ENCODE measurements at regions not wholly inside any gene's neighbourhood (a gene's known extent, or its start where the extent isn't known, plus 50 kb on each side); places are given as distances from the start of the nearest gene placed in this dataset.

DNA sequence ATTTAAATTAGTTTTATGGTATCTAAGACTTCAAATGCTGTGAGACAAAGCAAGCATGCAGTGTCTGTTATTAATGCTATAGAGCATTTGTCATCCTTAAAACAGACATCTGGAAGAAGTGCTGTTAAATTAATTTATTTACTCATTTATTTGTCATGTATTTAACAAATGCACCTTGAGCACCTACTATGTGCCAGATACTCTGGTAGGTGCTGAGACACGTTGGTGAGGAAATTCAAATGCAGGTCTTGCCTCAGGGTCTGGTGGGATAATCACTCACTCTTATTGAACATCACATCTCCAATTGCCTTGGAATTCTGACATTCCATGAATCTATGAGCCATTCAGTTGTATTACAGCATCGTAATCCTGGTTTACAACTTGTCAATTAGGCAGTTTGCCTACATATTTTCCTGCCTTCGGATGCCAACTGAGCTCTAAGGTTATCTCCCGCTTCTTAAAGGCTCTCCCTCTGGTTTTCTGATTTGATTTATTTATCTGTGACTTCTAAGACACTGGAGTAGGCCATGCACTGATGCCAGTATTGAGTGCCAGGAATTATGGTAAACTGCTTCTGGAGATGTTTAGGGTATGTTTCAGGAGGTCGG lies 56.0 kb upstream of the RPS23 start:
- Histone ChIP-seq H2AFZ (ENCODE audit: low read length) (no peak overlapping the region), H3K27me3 (ENCODE audit: insufficient read depth, low read length, poor library complexity, severe bottlenecking) (no peaks in the 10 kb centered on the region), H3K9ac (ENCODE audit: low read depth, low read length, poor library complexity, severe bottlenecking) (no peak overlapping the region), H3K4me1 (ENCODE audit: insufficient read depth, low read length, poor library complexity, severe bottlenecking) (peaks cover 10% of the 10 kb centered on the region), H3K9me2 (replicated peaks; ENCODE audit: low read depth, low read length) (no peaks in the 10 kb centered on the region), H3K79me2 (ENCODE audit: insufficient read depth, low read length) (no peaks in the 10 kb centered on the region), H3K9me3 (ENCODE audit: insufficient read depth, low read depth, low read length) (no peaks in the 10 kb centered on the region), H3F3A (ENCODE audit: low read depth) (no peaks in the 10 kb centered on the region), H3K36me3 (ENCODE audit: insufficient read depth, low read length) (no peaks in the 10 kb centered on the region), H3K4me3 (ENCODE audit: low read length, poor library complexity, severe bottlenecking) (no peak overlapping the region), H4K20me1 (ENCODE audit: insufficient read depth, low read length, poor library complexity, severe bottlenecking) (no peaks in the 10 kb centered on the region), H3K4me2 (ENCODE audit: low read depth, low read length, poor library complexity, severe bottlenecking) (no peak overlapping the region)
- no peak for TF ChIP-seq EZH2phosphoT487 (IDR thresholded peaks at IDR 0.05; ENCODE audit: borderline replicate concordance)
- TF ChIP-seq, protein P1, sequence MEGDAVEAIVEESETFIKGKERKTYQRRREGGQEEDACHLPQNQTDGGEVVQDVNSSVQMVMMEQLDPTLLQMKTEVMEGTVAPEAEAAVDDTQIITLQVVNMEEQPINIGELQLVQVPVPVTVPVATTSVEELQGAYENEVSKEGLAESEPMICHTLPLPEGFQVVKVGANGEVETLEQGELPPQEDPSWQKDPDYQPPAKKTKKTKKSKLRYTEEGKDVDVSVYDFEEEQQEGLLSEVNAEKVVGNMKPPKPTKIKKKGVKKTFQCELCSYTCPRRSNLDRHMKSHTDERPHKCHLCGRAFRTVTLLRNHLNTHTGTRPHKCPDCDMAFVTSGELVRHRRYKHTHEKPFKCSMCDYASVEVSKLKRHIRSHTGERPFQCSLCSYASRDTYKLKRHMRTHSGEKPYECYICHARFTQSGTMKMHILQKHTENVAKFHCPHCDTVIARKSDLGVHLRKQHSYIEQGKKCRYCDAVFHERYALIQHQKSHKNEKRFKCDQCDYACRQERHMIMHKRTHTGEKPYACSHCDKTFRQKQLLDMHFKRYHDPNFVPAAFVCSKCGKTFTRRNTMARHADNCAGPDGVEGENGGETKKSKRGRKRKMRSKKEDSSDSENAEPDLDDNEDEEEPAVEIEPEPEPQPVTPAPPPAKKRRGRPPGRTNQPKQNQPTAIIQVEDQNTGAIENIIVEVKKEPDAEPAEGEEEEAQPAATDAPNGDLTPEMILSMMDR (conservative IDR thresholded peaks at IDR 0.05; ENCODE audit: low read length): no peak

- Histone ChIP-seq H3K4me2 (ENCODE audit: low read depth, low read length, poor library complexity, severe bottlenecking) (no peak overlapping the region), H3K9me3 (ENCODE audit: insufficient read depth, low read depth, low read length) (no peaks in the 10 kb centered on the region), H3K9ac (ENCODE audit: low read depth, low read length, poor library complexity, severe bottlenecking) (no peak overlapping the region), H3K27me3 (ENCODE audit: insufficient read depth, low read length, poor library complexity, severe bottlenecking) (no peaks in the 10 kb centered on the region), H3F3A (ENCODE audit: low read depth) (no peaks in the 10 kb centered on the region), H3K4me3 (ENCODE audit: low read length, poor library complexity, severe bottlenecking) (no peak overlapping the region), H3K36me3 (ENCODE audit: insufficient read depth, low read length) (no peaks in the 10 kb centered on the region), H2AFZ (ENCODE audit: low read length) (no peak overlapping the region), H3K9me2 (replicated peaks; ENCODE audit: low read depth, low read length) (no peaks in the 10 kb centered on the region), H4K20me1 (ENCODE audit: insufficient read depth, low read length, poor library complexity, severe bottlenecking) (no peaks in the 10 kb centered on the region), H3K79me2 (ENCODE audit: insufficient read depth, low read length) (no peaks in the 10 kb centered on the region), H3K4me1 (ENCODE audit: insufficient read depth, low read length, poor library complexity, severe bottlenecking) (peaks cover 10% of the 10 kb centered on the region)
- TF ChIP-seq EZH2phosphoT487 (IDR thresholded peaks at IDR 0.05; ENCODE audit: borderline replicate concordance): no peak
- TF ChIP-seq, protein P1 (conservative IDR thresholded peaks at IDR 0.05; ENCODE audit: low read length): no peak
Observed at GRCh38 chr5:82332886-82333615, 54.9 kb upstream of the RPS23 start.

DNA sequence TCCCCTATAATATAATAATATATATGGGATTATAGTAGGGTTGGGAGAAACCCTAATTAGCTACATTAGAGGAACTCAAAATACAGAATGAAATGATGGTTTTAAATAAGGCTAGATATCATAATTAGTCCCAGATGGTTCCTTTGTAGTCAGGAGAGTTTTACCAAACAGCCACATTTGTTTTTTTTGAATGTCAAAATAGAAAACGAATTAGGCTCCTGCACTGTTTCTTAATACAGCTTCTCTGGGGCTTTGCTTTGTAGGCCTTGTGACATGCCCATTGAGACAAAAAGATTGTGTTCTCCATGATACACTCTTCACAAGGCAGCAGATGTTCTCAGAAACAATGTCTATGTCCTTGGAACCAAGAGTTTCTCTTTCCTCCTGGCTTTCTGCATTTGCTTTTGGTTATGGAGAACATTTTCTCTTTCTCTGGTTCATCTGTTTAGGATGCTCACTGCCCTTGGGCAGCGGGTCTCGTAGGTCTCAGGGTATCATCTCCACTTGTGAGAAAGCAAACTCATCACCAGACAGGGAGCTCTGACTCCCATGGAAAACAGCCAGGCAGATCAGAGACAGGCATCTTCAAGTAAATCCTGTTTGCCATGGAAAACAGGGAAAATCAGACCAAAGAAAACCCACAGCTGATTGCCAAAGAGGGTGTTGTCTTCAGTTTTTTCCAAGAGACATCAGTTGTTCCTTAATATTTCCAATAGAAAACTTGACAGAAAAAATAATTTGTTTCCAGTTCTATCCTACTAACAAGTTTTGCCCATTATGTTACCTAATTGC lies 54.1 kb upstream of the RPS23 start:
- no peaks in the 10 kb centered on the region for H3K9me3 ChIP-seq (ENCODE audit: insufficient read depth, low read depth, low read length)
- no peak overlapping the region for H3K4me2 ChIP-seq (ENCODE audit: low read depth, low read length, poor library complexity, severe bottlenecking)
- H2AFZ ChIP-seq (ENCODE audit: low read length): no peak overlapping the region
- H3K4me3 ChIP-seq (ENCODE audit: low read length, poor library complexity, severe bottlenecking): no peak overlapping the region
- H3K4me1 ChIP-seq (ENCODE audit: insufficient read depth, low read length, poor library complexity, severe bottlenecking): peaks cover 10% of the 10 kb centered on the region
- TF ChIP-seq, protein P1 (conservative IDR thresholded peaks at IDR 0.05; ENCODE audit: low read length): no peak
- TF ChIP-seq EZH2phosphoT487 (IDR thresholded peaks at IDR 0.05; ENCODE audit: borderline replicate concordance): no peak
- H3F3A ChIP-seq (ENCODE audit: low read depth): no peaks in the 10 kb centered on the region
- no peaks in the 10 kb centered on the region for H4K20me1 ChIP-seq (ENCODE audit: insufficient read depth, low read length, poor library complexity, severe bottlenecking)
- H3K9ac ChIP-seq (ENCODE audit: low read depth, low read length, poor library complexity, severe bottlenecking): no peak overlapping the region
- H3K27me3 ChIP-seq (ENCODE audit: insufficient read depth, low read length, poor library complexity, severe bottlenecking): no peaks in the 10 kb centered on the region
- no peaks in the 10 kb centered on the region for H3K79me2 ChIP-seq (ENCODE audit: insufficient read depth, low read length)
- no peaks in the 10 kb centered on the region for H3K36me3 ChIP-seq (ENCODE audit: insufficient read depth, low read length)
- H3K9me2 ChIP-seq (replicated peaks; ENCODE audit: low read depth, low read length): no peaks in the 10 kb centered on the region

All from Loucy (cell line).